ENCODE measurements at regions not wholly inside any gene's neighbourhood (a gene's known extent, or its start where the extent isn't known, plus 50 kb on each side); places are given as distances from the start of the nearest gene placed in this dataset.

DNA sequence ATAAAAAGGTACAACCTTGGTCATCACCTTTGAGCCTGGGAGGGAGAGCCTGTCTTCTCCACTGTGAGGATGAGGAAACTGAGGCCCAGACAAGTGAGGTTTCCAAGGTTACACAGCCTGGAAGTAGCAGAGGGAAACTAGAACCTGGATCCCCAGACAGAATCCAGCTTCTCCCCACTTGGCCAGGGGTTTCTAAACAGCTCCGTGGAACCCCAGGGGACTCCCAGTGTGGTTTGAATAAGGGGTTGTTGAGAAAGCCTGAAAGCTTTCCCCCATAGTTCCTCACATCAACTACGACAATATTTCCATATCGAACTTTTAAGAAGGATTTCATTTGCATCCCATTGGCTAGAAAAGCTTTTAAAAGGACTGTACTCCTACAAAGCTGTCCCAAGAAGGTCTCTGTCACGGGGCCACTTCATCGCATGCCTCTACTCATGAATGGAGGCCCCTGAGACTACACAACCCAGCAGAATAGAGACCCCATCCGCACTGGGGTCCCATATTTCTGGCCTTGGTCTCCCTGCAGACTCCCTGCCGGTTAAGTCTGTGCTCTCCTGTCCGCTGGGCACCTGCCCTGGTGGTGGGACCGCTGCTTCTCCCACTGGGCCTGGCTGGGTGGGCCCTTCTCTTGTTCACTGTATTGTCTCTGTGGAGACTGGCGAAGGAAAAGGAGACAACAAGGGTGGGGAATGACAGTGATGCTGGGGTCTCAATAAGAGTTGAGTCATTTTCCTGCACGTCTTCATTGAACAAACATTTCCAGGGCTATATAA, 178.5 kb downstream of the SMAD6 start:
- no peak for TF ChIP-seq GATA2 (IDR thresholded peaks at IDR 0.05; ENCODE audit: low read depth, low read length)
- no peak for TF ChIP-seq GATA3 (IDR thresholded peaks at IDR 0.05; ENCODE audit: low read depth, low read length)

DNA sequence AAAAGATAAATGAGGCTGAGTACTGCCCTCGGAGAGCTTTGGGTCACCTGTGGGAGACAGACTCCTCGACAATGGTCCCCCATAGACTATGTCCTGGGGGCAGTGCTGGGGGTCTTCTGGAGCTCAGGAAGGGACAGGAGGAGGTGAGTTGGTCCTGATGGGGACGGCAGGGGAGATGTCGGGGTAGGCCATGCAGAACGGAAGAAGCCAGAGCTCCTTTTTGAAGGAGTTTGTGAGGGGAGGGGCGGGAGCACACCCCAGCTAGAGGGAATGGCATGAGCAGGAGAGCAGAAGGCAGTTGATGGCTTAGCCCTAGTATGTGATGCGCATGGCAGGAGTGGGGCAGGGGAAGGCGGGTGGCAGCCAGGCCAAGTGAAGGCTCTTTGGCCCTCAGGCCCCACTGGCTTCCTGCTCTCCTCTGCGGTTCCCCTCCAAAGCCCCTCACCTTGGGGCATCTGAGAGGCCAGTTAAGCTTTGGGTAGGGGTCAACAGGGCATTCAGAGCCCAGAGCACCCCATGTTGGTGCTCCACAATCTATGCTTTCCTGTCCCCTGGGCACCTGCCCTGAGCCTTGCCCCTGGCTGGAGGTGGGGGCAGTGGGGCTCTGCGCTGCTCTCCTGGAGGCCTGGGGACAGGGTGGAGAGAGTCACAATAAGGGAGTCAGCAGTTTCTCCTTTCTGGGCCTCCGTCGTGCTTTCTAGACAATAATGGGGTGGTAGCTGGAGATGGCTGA, 179.3 kb downstream of the SMAD6 start:
- TF ChIP-seq GATA2 (IDR thresholded peaks at IDR 0.05; ENCODE audit: low read depth, low read length) (no peak), GATA3 (IDR thresholded peaks at IDR 0.05; ENCODE audit: low read depth, low read length) (no peak)

DNA sequence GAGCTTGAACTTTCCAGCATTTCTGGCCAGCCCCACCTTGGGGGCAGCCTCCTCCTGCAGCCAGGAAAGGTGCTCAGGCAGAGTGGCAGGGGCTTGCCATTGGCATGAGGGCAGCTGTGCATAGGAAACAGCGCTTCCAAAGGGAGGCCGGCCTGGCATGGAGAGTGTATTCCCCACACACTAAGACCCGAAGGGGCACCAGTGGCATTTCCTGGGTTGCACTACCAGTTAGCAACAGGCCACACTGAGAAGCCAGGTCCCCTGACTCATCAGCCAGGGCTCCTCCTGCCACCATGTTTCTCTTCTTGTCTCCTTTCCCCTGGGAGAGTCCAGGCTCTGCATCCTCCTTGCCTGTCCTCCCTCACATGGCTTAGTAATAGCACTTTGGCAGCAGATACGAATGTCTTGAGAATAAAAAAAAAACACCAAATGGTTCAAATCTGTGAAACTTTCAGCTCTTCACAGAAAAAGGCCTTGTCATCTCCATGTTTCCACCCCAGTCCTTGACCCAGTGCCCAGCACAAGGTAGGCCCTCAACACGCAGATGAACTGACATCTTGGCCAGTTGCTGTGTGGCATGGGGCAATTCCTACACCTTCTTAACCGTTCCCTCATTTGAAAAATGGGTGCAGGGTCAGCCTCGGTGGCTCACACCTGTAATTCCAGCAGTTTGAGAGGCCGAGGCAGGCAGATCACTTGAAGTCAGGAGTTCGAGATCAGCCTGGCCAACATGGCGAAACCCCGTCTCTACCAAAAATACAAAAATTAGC, 180.4 kb downstream of the SMAD6 start:
- TF ChIP-seq GATA3 (IDR thresholded peaks at IDR 0.05; ENCODE audit: low read depth, low read length) (no peak), GATA2 (IDR thresholded peaks at IDR 0.05; ENCODE audit: low read depth, low read length) (no peak)

DNA sequence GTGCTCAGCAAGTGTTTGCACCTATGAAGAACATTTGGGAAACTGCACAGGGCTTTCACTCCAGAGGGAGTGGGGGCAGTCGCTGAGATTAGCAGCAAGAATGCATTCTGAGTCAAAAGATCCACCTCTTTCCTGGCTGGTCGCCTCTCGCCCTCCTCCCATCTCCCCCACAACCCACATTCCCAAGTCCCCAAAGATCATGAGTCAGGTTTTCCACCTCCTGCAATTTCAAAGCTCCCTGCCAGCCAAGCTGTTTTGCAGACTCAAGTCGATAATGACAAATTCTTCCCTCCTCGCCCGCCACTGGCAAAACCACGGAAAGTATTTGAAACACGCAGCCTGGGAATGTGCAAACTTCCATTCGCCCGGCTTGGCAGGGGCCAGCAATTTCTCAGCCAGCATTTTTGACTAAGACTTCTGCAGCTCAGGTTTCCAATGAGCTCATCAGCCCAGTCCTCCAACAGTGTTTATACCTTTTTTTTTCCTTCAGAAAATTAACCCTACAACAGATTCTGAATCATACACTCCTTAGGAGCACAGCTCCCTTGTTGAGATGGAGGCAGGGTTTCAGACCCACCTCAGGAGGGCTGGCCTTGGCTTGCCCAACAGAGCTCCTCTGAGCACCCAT, 181.4 kb downstream of the SMAD6 start:
- TF ChIP-seq GATA3 (IDR thresholded peaks at IDR 0.05; ENCODE audit: low read depth, low read length): no peak
- TF ChIP-seq GATA2 (IDR thresholded peaks at IDR 0.05; ENCODE audit: low read depth, low read length): no peak

DNA sequence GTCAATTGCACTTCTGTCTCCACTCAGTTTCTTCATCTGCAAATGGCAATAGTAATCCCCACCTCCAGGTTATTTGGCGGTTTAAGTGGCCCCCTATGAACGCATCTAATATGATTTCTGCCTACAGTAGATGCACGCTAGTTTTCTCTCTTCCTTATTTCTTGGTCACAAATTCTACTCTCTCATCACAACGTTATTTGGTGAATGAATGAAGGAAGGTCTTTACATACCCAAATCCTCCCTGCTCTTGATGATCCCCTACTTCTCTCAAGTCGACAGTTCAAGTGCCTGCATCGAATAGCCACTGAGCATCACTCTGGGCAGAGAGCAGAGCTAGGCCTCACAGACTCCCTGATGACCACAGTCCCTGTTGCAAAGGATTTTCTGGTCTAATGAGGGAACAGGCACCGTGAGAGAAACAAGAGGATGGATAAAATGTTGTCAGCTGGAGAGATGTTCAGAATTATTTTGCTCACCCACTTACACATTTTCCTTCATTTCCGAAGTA, 181.2 kb upstream of the SMAD3 start:
- TF ChIP-seq GATA2 (IDR thresholded peaks at IDR 0.05; ENCODE audit: low read depth, low read length) (no peak), GATA3 (IDR thresholded peaks at IDR 0.05; ENCODE audit: low read depth, low read length) (no peak)

DNA sequence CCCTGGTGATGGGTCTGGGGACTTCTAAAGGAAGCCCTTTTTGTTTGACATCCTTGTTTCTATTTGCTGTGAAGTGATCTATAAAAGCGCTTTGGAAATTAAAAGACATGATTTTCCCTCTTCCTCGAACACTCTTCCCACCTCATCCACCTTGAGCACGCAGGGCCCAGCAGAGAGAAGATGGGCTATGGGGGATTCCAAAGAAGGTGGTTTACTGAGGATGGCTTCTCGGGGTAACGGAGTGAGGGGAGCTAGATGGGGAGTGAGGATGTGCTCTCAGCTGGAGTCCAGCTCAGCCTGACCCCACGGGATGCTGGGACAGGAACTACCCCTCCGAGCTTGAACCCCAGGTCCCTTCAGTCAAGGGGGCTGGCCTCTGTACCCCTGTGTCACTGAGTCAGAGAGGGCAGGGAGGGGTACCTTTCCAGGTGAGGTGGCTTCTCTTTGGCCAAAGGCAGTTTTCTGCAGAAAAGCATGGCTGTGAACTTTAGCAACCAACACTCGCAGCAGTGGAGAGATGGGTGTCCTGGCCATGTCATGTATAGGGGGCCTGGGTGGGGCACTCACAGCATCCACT, 180.7 kb upstream of the SMAD3 start:
- no peak for TF ChIP-seq GATA3 (IDR thresholded peaks at IDR 0.05; ENCODE audit: low read depth, low read length)
- TF ChIP-seq GATA2 (IDR thresholded peaks at IDR 0.05; ENCODE audit: low read depth, low read length): no peak

DNA sequence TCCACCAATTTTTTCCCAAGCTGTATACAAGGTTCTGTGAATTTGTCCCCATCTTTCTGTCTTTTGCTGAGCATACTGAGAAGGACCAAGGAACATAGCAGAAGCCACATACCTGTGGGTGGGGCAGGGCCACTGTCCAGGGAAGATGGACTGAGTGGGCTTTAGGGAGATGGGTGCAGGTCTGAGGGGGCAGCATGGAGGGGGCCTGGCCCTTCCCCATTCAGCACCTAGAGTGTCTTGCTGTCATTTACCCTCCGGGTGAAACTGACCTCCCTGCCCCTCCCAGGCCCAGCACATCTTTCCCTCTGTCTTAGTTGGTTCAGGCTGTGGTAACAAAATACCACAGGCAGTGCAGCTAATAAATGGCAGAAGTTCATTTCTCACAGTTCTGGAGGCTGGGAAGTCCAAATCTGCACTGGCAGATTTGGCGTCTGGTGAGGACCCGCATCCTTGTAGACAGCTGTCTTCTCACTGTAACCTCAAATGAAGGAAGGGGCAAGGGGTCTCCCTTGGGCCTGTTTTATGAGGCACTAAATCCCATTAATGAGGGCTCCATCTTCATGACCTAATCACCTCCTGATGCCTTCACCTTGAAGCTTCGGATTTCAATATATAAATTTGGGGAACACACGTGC, 180.0 kb upstream of the SMAD3 start:
- no peak for TF ChIP-seq GATA3 (IDR thresholded peaks at IDR 0.05; ENCODE audit: low read depth, low read length)
- TF ChIP-seq GATA2 (IDR thresholded peaks at IDR 0.05; ENCODE audit: low read depth, low read length): no peak

DNA sequence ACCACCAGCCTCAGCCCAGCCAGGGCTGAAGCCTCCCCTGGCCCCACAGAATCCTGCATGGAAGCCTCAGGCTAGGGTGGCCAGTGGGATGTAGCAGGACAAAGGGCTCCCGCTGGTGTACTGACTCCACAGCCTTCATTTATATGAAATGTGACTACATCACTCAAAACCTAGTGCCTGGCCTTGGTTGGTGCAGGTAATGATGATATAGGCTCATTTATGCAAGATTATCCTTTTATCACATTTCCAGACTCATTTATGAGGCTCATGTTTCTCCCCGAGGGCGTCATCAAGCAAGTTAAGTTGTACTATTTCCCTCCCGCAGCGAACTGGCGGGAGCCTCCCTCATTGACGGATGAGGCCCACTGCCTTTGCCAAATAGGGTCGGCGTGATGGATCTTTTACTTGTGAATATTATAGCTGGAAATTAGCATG, 179.1 kb upstream of the SMAD3 start:
- TF ChIP-seq GATA3 (IDR thresholded peaks at IDR 0.05; ENCODE audit: low read depth, low read length): no peak
- no peak for TF ChIP-seq GATA2 (IDR thresholded peaks at IDR 0.05; ENCODE audit: low read depth, low read length)

DNA sequence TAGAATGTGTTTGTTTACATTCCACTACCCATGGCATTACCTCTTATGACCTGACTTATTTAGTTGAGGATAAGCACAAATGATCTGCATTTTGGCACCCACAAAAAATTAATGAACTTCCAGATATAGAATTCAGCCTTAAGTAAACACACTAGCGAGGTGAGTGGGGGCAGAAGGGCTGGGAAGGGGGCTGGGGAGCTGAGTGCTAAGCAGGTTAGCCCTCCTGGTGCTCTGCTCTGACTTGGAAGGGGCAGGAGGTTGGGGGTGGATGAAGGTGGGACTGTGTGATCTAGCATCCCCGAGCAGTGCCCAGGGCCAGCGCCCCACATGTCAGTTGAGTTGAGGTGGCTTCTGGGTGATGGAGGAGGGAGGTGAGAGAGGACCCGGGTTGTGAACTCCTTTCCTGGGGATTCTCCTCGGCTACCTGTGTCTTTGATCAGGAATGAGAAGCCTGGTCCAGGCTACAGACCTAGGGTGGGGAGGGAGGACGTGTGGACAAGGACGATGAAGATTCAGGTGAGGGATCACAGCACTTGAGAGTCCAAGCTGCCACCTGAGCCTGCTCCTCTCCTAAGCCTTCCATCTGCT, 178.6 kb upstream of the SMAD3 start:
- TF ChIP-seq GATA3 (IDR thresholded peaks at IDR 0.05; ENCODE audit: low read depth, low read length) (no peak), GATA2 (IDR thresholded peaks at IDR 0.05; ENCODE audit: low read depth, low read length) (no peak)

DNA sequence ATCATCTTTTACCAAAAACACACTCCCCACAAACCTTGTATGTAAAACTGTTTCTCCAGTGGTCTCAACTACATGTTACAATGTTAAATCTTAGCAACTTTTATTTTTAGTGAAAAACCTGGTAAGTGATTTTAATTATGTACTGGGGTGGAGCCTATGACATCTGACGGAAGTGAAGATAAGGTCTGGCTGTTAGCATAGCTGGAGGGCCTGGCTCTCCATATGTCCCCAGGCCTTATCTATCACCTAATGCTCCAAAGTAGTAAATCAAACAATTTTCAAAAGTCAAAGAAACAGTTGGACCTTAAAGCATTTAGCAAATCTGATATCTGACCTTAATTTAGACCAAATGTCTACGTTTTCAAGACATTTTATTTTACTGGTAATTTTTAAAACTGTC, 173.6 kb upstream of the SMAD3 start:
- TF ChIP-seq GATA3 (IDR thresholded peaks at IDR 0.05; ENCODE audit: low read depth, low read length) (no peak), GATA2 (IDR thresholded peaks at IDR 0.05; ENCODE audit: low read depth, low read length) (peak; percentile 59; the same call in 1 of the 2 replicates)

DNA sequence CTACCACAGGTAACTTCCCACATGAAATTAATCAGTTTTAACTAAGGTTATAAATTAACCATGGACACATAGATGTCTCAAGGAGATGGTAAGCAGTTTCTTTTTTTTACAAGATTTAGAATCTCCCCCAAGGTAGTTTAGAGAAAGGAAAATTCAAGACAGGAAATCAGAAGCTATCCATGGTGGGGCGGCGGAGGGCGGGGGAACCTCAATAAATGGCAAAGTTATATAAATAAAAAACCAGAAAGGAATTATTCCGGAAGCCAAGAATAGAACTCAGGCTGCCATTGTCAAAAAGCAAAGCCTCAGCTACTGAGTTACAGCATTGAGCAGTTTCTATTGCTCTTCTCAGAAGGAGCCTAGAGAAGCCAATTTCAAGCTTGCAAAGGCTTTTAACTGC, 172.1 kb upstream of the SMAD3 start:
- no peak for TF ChIP-seq GATA2 (IDR thresholded peaks at IDR 0.05; ENCODE audit: low read depth, low read length)
- no peak for TF ChIP-seq GATA3 (IDR thresholded peaks at IDR 0.05; ENCODE audit: low read depth, low read length)

DNA sequence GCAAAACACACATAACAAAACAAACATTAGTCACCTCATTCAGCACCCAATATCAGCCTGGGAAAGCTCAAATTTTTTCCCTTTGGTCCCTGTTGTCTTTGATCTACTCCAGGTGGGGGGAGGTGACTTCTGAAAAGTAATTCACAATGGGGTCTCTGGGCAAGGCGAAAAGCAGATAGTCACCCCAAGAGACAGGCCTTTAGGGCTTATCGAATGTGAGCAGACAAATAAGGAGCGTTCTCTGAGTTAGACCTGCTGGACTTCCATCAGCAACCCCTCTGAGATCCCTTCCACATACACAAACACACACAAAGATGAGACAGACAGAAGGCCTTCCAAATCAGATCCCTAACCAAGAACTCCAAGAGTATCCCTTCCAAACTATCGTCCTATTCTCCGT, 171.0 kb upstream of the SMAD3 start:
- TF ChIP-seq GATA3 (IDR thresholded peaks at IDR 0.05; ENCODE audit: low read depth, low read length) (no peak), GATA2 (IDR thresholded peaks at IDR 0.05; ENCODE audit: low read depth, low read length) (no peak)
